HT-29 (cell line): ENCODE measurements at regions not wholly inside any gene's neighbourhood (a gene's known extent, or its start where the extent isn't known, plus 50 kb on each side); places are given as distances from the start of the nearest gene placed in this dataset.
A peak's percentile ranks its signal among the peaks of the same experiment; 100 is the strongest.

Source experiments
- DNase-seq: peaks from one replicate; pipeline ENCODE4 v3.0.0-alpha.2; 2015; ENCODE audit warnings: low spot score

GRCh38 chr9:96087669-96088299, 212.3 kb downstream of the ERCC6L2 start:
- DNase-seq, result peak; percentile 16

GRCh38 chr9:96086936-96087571, 211.6 kb downstream of the ERCC6L2 start:
- DNase-seq, result no peak

- no peak for DNase-seq
Measured at GRCh38 chr9:96085491-96086143, 210.1 kb downstream of the ERCC6L2 start.

GRCh38 chr9:96084331-96084734, 208.8 kb downstream of the ERCC6L2 start:
- DNase-seq, result no peak

- no peak for DNase-seq
Measured at GRCh38 chr9:96082516-96083232, 207.2 kb downstream of the ERCC6L2 start.

GRCh38 chr9:96080364-96080763, 204.9 kb downstream of the ERCC6L2 start:
- DNase-seq, result peak; percentile 5

GRCh38 chr9:96079779-96080178, 204.3 kb downstream of the ERCC6L2 start:
- no peak for DNase-seq

GRCh38 chr9:96078897-96079490, 203.5 kb downstream of the ERCC6L2 start:
- DNase-seq, result peak; percentile 4

- DNase-seq, result no peak
Measured at GRCh38 chr9:96075757-96076156, 200.3 kb downstream of the ERCC6L2 start.

- DNase-seq, result no peak
Measured at GRCh38 chr9:96075111-96075510, 199.6 kb downstream of the ERCC6L2 start.

- DNase-seq, result peak; percentile 20
Measured at GRCh38 chr9:96073531-96074480, 198.3 kb downstream of the ERCC6L2 start.

GRCh38 chr9:96072930-96073329, 197.4 kb downstream of the ERCC6L2 start:
- no peak for DNase-seq

GRCh38 chr9:96071815-96072124, 196.3 kb downstream of the ERCC6L2 start:
- no peak for DNase-seq

- peak; percentile 54 for DNase-seq
Measured at GRCh38 chr9:96071076-96071814, 195.8 kb downstream of the ERCC6L2 start.

GRCh38 chr9:96069629-96070220, 194.2 kb downstream of the ERCC6L2 start:
- DNase-seq, result no peak

- DNase-seq, result no peak
Measured at GRCh38 chr9:96068511-96068910, 193.0 kb downstream of the ERCC6L2 start.

- DNase-seq, result no peak
Measured at GRCh38 chr9:96067600-96067999, 192.1 kb downstream of the ERCC6L2 start.

- DNase-seq, result no peak
Measured at GRCh38 chr9:96067004-96067403, 191.5 kb downstream of the ERCC6L2 start.

- DNase-seq, result no peak
Measured at GRCh38 chr9:96065482-96066251, 190.2 kb downstream of the ERCC6L2 start.
